NCI-H526 (cell line): ENCODE measurements at regions not wholly inside any gene's neighbourhood (a gene's known extent, or its start where the extent isn't known, plus 50 kb on each side); places are given as distances from the start of the nearest gene placed in this dataset.

Experiments used
- DNase-seq, 2 experiments: peaks; one replicate each; lab custom pipeline; 2025; lab: John Stamatoyannopoulos, UW

DNA sequence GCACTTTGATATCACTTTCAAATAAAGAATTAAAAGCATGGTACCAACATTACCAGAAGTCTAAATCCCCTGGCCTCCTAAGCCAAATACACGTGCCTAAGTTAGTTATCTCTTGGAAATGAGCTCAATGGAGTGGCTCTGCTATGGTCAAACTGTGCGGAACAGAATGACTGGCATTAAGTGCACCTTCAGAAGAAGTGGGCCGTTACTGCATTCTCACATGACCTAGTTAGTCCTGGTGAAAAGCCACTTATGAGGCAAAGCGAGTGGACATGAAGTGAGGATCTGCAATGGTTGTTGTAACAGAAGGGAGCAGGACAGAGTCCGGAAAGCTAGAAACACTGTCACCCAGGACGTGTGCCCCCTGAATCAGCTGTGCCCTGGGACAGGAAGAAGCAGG is 633.1 kb downstream of the IRX1 start:
- no peak for DNase-seq

DNA sequence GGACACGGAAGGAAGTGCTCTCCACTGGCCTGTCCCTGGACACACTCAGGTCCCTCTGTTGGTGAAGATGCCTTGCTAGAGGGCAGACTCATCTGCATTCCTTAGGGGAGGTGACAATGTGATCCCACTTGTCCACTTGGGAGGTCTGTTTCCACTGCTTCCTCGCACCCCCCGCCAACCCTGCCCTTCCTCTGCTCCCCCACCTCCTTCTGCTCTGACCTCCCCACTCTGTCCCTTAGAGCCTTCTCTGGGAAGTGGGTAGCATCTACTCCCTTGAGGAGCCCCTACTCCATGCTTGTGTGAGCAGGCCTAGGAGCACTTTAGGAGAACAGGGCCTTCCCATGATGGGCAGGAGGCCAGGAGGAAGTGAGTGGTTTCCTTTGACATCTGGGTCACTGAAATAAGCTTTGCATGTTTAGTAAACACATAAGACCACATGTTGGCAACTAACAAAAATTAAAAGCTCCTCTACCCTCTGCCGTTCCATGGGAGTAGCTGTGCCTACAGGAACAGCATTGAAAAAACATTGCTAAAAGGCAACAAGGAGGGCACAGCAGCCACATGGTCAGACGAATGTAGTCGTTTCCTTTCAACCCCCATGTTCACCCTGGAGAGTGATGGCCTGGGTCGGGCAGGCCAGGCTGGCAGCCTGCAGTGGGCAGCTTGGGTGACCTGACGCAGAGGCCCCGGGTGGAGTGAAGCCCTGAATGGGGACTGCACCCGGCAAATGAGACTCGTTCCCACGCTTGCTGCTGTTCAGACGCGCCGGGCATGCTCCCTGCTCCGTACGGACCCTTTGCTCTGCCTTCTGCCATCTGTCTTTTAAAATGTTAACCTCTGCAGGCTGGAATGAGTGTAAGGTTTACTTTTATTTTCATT is 634.0 kb downstream of the IRX1 start:
- DNase-seq: no peak

DNA sequence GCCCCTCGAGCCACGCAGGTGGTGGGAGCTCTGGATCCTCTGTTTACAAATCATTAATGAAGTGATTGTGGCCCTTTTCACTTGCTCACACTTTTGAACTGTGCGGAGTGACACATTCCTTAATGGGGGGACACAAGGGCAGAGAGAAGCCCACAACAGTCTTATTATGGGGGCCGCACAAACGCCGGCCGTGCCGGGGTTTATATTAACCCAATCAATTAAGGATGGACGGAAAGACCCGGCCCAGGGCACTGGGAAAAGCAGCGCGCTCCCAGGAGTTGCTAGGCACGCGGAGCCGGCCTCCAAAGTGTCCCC is 634.8 kb downstream of the IRX1 start:
- DNase-seq: no peak

DNA sequence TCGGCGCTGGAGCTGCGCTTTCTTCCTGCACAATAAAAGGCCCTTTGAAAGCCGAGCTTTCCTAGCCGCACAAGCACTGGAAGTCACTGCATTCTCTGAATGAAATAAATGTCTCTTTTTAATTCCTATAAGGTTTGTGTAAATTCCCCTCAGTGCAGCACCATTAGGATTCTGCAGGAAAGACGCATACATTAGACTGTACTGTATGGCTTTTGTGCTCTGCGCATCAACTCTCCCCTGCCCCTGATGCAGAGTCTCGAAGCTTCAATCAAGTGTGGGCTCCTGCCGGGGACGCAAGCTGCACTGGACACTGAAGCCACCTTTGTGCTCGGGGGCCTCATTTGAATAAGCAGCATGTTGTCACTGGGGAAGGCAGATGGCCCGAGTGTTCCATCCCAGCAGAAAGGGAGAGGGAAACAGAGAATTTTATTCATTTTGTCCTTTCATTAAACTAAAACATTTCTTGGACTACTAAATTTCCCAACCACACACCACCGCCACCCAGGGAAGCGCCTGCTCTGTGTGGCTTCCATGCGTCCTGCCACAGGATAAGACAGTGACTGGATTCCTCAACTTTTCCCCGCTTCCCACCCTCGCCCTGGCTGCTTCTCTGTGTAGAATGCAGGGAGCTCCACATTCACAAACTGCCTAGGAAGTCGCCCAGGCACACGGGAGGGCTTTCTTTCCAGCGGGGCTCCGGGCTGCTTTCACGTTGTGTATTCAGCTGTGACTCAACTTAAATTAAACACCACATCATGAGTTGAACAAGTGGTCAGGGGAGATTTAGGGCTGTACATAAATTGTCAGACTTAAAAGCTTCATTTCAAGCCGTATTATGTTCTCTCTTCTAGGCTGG is 635.4 kb downstream of the IRX1 start:
- DNase-seq: peak; percentile 47 to 68

DNA sequence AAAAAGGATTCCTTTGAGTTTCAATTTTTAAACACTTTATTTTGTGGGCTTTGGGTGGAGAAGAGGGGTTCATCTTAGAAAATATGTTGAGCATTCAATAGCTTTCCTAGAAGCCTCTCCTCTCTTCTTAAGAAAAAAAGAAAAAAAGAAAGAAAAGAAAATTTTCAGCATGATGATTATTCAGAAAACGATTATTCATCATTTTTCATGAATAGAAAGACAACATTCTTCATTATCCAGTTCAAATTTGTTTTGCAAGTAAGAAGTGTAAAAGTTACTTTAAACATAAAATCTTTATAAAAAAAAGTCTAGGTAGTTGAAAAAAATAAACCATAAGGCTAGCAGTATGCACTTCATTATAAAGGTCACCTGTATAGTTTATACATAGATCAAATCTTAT is 636.5 kb downstream of the IRX1 start:
- DNase-seq: no peak

GRCh38 chr5:4233671-4234070 is 638.0 kb downstream of the IRX1 start:
- peak; percentile 31 to 45 for DNase-seq

DNA sequence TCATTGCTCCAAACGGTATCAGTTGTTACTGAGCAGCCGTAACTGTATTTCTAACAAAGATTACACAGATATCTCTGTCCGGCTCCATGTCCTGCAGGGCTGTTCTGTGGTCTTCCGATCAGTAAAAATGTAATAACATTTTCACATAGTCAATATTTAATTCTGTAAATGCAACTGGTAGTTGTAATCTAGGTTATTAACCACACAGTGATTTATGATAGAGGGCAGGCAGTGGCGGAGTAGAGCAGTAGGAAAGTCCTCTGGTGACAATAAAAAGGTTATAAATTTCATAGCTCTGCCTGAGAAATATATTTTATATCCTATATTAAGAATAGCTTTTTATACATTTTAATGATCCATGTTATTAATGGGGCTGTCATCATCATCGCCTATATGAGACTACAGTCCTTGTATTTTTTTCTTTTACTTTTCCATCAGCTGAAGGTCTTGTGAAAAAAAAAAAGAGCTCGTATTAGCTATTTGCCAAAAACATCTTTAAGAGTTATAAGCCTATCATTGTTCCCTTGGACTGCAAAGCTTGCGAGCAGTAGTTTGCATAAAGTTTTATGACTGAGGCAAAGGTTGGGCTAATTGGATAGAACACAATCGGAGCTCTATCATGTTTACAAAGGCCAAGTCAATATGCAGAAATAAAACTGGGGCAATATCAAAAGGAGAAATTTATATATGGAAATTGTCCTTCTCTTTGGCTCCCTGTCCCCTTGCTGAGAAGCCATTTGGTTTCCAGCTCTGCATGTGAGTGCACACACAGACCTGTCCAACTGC is 648.0 kb downstream of the IRX1 start:
- DNase-seq: peak; percentile 95 to 98

DNA sequence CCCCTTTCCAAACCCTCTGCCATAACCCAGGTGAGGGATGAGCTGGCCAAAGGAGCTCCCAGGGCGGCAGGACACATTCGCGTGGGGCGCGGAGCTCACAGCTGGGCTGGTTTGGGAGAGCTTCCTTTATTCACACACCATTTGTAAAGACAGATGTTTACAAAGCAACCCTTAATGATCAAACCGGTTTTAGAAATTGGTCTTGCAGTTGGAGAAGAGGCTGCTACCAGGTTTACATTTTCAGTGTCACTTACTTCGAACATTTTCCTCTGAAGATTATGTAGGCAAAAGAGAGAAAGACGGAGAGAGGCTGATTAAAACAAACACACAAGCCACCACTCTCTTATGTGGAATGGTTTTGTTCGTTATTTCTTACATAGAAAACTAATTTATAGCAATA is 648.7 kb downstream of the IRX1 start:
- DNase-seq: peak in 1 of 2 experiments; percentile 94

GRCh38 chr5:4245076-4245475 is 649.4 kb downstream of the IRX1 start:
- no peak for DNase-seq

DNA sequence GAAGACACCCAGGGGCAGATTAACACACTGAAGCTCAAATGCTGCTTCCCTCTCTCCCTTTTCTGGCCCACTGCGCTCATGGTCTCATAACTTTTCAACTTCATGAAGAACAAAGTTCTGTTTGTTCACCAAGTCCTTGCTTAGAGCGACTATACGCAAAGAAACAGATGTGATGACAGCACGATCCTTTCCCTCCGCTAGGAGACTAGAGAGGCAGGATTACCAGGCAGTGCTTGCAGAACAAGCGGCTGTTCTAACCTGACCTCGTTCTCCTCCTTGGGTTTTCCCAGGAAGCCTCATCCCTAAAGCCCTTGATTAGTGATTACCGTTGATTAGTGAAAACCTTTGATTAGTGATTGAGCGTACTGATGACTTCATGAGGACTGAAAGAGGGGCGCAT is 649.9 kb downstream of the IRX1 start:
- peak; percentile 8 to 31 for DNase-seq

- no peak for DNase-seq
Observed at GRCh38 chr5:4246447-4246846, 650.8 kb downstream of the IRX1 start.

DNA sequence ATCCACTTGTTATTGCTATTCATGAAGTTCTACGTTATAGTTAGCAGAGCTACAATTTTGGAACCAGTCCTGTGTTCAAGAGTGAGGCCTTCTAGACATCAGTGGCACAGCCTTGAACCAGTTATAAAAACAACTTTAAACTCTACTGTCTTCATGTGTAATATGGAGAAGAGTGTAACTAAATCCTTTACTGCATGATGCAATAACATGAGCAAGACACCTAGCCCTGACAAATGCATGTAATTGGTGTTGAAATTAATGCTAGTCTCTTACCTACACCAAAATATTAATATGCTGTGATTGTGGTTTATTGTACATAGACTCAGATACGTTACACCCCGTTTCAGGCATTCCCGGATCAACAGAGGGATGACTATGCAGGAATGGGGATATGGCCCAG is 654.6 kb downstream of the IRX1 start:
- DNase-seq: no peak

GRCh38 chr5:4252385-4252784 is 656.8 kb downstream of the IRX1 start:
- DNase-seq: no peak

GRCh38 chr5:4254736-4255135 is 659.1 kb downstream of the IRX1 start:
- DNase-seq: no peak

- no peak for DNase-seq
Observed at GRCh38 chr5:4255441-4255840, 659.8 kb downstream of the IRX1 start.

DNA sequence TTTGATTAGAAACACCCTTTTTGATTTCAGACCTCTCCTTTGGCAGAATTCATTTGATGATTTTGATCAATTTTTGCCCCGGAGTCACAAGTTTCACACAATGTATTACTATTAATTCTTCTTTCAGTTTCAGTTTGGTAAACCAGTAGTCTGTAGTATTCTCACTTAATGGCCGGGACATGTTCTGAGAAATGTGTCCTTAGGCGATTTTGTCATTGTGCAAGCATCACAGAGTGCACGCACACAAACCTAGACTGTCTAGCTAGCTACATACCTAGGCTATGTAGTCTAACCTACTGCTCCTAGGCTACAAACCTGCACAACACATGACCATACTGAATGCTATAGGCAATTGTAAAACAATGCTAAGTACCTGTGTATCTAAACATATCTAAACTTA is 662.5 kb downstream of the IRX1 start:
- no peak for DNase-seq

DNA sequence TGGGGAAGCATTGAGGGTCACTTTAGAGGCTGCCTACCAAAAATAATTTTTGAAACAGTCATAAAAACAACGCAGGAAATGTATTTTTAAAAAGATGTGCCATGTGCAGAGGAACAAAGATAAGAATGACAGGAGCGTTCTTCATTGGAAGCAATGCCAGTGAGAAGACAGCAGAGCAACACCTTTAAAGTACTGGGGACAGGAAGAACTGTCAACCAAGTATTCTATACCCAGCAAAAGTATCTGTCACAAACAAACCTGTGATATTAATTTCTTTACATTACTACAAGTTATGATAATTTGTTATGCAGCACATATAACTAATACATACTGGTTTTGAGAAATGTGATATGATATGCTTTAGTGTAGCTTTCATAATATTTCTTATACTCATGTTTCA is 675.6 kb downstream of the IRX1 start:
- DNase-seq: no peak

DNA sequence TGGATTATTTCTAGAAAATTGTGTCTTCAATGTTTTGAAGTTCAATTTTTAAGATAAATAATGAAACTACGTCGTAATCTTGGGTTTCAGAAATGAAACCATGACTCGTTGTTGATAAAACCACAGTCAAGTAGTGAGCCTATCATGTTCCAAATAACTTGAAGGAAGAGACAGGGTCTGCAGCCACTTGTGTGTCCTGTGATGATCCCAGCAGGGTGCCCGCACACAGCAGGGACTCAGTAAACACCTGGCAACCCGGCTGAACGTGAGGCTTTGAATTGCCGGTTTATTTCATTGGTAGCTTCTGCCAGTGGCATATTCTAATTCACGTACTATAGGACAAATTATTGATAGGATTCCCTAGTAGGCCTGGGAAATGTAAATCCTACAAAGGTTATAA is 679.6 kb downstream of the IRX1 start:
- DNase-seq: no peak

GRCh38 chr5:4294878-4295277 is 699.2 kb downstream of the IRX1 start:
- no peak for DNase-seq

- peak; percentile 47 to 69 for DNase-seq
Observed at GRCh38 chr5:4295663-4296339, 700.2 kb downstream of the IRX1 start.

- DNase-seq: no peak
Observed at GRCh38 chr5:4306057-4306456, 710.4 kb downstream of the IRX1 start.

DNA sequence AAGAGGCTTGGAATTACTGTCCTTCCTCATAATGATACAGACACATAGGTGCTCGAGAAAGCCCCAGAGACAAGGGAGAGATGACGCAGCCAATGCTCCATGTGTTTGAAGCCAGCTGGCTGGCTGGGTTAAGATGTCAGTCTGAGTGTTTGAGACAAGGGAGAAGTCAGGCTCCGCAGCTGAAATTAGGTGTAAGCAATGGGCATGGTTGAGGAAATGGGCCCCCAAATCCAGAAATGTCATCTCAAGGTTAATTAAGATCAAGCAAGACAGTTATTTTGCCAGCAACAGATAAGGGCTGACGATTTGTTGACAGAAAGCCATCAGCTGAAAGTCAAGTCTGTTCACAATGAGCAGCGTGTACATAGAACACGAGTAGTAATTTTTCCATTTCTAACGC is 713.4 kb downstream of the IRX1 start:
- no peak for DNase-seq
